ENCODE measurements at regions not wholly inside any gene's neighbourhood (a gene's known extent, or its start where the extent isn't known, plus 50 kb on each side); places are given as distances from the start of the nearest gene placed in this dataset.

DNA sequence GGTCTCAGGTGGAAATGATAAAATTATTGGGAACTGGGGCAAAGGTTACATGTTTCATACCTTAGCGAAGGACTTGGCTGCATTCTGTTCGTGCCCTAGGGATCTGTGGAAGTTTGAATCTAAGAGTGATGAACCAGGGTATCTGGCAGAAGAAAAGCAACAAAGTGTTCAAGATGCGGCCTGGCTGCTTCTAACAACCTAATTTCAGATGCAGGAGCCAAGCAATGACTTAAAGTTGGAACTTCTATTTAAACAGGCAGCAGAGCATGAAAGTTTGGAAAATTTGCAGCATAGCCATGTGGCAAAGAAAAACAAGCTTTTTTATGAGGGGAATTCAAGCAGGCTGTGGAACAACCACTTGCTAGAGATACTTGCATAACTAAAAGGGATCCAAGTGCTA, 73.5 kb downstream of the CD24 start:
- no peak for DNase-seq (ENCODE audit: low spot score)
- no peaks in the 10 kb centered on the region for H3K36me3 ChIP-seq
- H3K4me1 ChIP-seq (ENCODE audit: control insufficient read depth in 1 of 2, low read depth in 2 of 2) = no peaks in the 10 kb centered on the region
- H3K27me3 ChIP-seq (replicated peaks; ENCODE audit: insufficient read depth) = no peaks in the 10 kb centered on the region
- TF ChIP-seq, protein P1, sequence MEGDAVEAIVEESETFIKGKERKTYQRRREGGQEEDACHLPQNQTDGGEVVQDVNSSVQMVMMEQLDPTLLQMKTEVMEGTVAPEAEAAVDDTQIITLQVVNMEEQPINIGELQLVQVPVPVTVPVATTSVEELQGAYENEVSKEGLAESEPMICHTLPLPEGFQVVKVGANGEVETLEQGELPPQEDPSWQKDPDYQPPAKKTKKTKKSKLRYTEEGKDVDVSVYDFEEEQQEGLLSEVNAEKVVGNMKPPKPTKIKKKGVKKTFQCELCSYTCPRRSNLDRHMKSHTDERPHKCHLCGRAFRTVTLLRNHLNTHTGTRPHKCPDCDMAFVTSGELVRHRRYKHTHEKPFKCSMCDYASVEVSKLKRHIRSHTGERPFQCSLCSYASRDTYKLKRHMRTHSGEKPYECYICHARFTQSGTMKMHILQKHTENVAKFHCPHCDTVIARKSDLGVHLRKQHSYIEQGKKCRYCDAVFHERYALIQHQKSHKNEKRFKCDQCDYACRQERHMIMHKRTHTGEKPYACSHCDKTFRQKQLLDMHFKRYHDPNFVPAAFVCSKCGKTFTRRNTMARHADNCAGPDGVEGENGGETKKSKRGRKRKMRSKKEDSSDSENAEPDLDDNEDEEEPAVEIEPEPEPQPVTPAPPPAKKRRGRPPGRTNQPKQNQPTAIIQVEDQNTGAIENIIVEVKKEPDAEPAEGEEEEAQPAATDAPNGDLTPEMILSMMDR (IDR thresholded peaks at IDR 0.05) = no peak
- no peak for ATAC-seq (ENCODE audit: insufficient number of reproducible peaks, low FRiP score, low read depth)
- peaks cover 11% of the 10 kb centered on the region for H3K9me3 ChIP-seq
- no peak overlapping the region for H3K4me3 ChIP-seq
- no peak overlapping the region for H3K27ac ChIP-seq

DNA sequence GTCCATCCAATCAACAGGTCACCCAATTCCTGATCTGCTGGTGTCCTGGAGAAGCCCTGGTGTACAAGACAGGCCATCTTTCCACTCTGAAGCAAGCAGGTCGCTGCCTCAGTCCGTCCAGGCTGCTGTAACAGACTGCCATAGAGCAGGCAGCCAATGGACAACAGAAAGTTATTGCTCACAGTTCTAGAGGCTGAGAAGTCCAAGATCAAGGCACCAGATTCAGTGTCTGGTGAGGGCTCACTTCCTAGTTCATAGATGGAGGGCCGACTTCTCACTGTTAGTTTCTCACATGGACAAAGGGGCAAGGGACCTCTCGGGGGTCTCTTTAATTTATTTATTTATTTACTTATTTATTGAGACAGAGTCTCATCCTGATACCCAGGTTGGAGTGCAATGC, 74.8 kb downstream of the CD24 start:
- H3K27me3 ChIP-seq (replicated peaks; ENCODE audit: insufficient read depth) = no peaks in the 10 kb centered on the region
- no peak for ATAC-seq (ENCODE audit: insufficient number of reproducible peaks, low FRiP score, low read depth)

DNA sequence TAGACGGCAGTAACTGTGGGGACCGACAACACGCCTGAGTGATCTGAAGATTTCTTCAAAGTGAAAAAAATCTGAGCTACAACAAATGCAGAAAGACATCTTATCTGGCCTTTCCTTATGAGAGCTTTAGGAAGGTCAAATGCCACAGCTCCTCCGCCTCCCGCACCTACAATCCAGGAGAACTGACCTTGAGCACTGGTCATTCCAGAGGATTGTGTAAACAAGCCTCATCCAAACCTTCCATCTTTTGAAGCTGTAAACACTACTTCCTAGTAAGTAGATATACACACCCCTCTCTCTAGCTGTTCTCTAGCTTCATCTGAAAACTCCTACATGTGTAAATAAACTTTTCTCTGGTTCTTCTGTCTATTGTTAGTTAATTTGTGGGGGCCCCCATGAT, 76.9 kb downstream of the CD24 start:
- TF ChIP-seq, protein P1 (IDR thresholded peaks at IDR 0.05) = no peak
- no peak for DNase-seq (ENCODE audit: low spot score)
- Histone ChIP-seq H3K36me3 (no peaks in the 10 kb centered on the region), H3K4me3 (no peak overlapping the region), H3K27me3 (replicated peaks; ENCODE audit: insufficient read depth) (no peaks in the 10 kb centered on the region), H3K27ac (no peak overlapping the region), H3K4me1 (ENCODE audit: control insufficient read depth in 1 of 2, low read depth in 2 of 2) (no peaks in the 10 kb centered on the region), H3K9me3 (peaks cover 11% of the 10 kb centered on the region)
- no peak for ATAC-seq (ENCODE audit: insufficient number of reproducible peaks, low FRiP score, low read depth)

More for the DNA sequence above, 74.8 kb downstream of the CD24 start:
- Histone ChIP-seq H3K9me3 (peaks cover 11% of the 10 kb centered on the region), H3K4me1 (ENCODE audit: control insufficient read depth in 1 of 2, low read depth in 2 of 2) (no peaks in the 10 kb centered on the region), H3K27ac (no peak overlapping the region), H3K4me3 (no peak overlapping the region), H3K36me3 (no peaks in the 10 kb centered on the region)
- DNase-seq (ENCODE audit: low spot score) = no peak
- TF ChIP-seq, protein P1 (IDR thresholded peaks at IDR 0.05) = no peak

DNA sequence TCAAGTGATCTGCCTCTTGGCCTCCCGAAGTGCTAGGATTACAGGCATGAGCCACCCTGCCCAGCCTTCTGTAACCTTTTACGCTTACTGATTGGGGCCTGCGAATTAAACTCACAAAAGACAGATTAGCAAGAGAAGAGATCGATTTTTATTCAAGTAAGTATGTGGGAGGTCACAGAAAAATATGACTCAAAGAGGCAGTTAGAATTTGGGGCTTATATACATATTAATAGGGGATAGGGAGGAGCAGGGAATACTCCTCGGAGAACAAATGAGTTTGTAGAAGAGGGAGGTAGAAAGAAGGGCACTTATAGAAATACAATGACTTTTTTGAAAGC, 78.9 kb downstream of the CD24 start:
- no peak overlapping the region for H3K27ac ChIP-seq
- no peaks in the 10 kb centered on the region for H3K4me1 ChIP-seq (ENCODE audit: control insufficient read depth in 1 of 2, low read depth in 2 of 2)
- no peaks in the 10 kb centered on the region for H3K36me3 ChIP-seq
- no peak overlapping the region for H3K4me3 ChIP-seq
- TF ChIP-seq, protein P1 (IDR thresholded peaks at IDR 0.05) = no peak
- DNase-seq (ENCODE audit: low spot score) = no peak
- H3K9me3 ChIP-seq = peaks cover 1% of the 10 kb centered on the region
- no peak for ATAC-seq (ENCODE audit: insufficient number of reproducible peaks, low FRiP score, low read depth)
- no peaks in the 10 kb centered on the region for H3K27me3 ChIP-seq (replicated peaks; ENCODE audit: insufficient read depth)

DNA sequence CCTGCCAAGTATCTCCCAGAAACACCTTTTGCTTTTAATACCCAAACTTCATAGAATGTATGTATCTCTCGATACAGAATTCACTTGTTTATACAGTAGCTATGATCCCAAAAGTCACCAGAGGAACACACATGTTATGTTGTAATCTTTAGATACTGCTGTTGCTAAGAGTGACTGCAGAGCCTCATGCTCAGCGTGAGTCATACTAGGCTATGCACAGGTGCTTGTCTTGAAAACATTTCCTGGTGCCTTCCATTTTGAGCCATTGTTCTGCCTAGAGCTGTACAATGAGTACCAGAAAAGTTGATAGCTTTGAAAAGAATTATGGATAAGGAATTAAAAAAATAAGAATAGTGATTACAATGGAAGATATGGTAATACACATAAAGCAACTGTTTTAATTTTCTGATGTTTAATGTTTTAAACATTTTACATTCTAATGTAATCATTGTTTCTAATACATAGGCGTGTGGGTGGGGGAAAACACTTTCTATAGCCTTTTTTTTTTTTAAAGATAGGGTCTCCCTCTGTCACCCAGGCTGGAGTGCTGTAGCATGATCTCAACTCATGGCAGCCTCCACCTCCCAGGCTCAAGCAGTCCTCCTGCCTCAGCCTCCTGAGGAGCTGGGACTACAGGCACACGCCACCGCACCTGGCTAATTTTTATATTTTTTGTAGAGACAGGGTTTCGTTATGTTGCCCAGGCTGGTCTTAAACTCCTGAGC, 79.4 kb downstream of the CD24 start:
- no peak for ATAC-seq (ENCODE audit: insufficient number of reproducible peaks, low FRiP score, low read depth)
- Histone ChIP-seq H3K27me3 (replicated peaks; ENCODE audit: insufficient read depth) (no peaks in the 10 kb centered on the region), H3K4me1 (ENCODE audit: control insufficient read depth in 1 of 2, low read depth in 2 of 2) (no peaks in the 10 kb centered on the region), H3K27ac (no peak overlapping the region), H3K4me3 (no peak overlapping the region), H3K9me3 (no peaks in the 10 kb centered on the region), H3K36me3 (no peaks in the 10 kb centered on the region)
- TF ChIP-seq, protein P1 (IDR thresholded peaks at IDR 0.05) = no peak
- DNase-seq (ENCODE audit: low spot score) = no peak
